NCI-H1436 treated with DMSO at 0.1 percent for 48 hours (cell line): ENCODE measurements at regions not wholly inside any gene's neighbourhood (a gene's known extent, or its start where the extent isn't known, plus 50 kb on each side); places are given as distances from the start of the nearest gene placed in this dataset.

Source experiments
- DNase-seq: peaks from one replicate; lab custom pipeline; 2025; lab: John Stamatoyannopoulos, UW

- DNase-seq = no peak
Observed at GRCh38 chr9:108676355-108676754, 179.4 kb downstream of the ACTL7B start.

GRCh38 chr9:108675708-108676107 lies 180.1 kb downstream of the ACTL7B start:
- no peak for DNase-seq

- DNase-seq = no peak
Observed at GRCh38 chr9:108674766-108675530, 180.8 kb downstream of the ACTL7B start.

GRCh38 chr9:108673386-108673785 lies 182.4 kb downstream of the ACTL7B start:
- DNase-seq = no peak

- DNase-seq = no peak
Observed at GRCh38 chr9:108672475-108673190, 183.2 kb downstream of the ACTL7B start.

- DNase-seq = no peak
Observed at GRCh38 chr9:108671794-108672193, 184.0 kb downstream of the ACTL7B start.

- DNase-seq = no peak
Observed at GRCh38 chr9:108671176-108671575, 184.6 kb downstream of the ACTL7B start.

- DNase-seq = no peak
Observed at GRCh38 chr9:108668938-108669335, 186.8 kb downstream of the ACTL7B start.

- DNase-seq = no peak
Observed at GRCh38 chr9:108668191-108668937, 187.4 kb downstream of the ACTL7B start.

GRCh38 chr9:108666240-108666784 lies 189.5 kb downstream of the ACTL7B start:
- no peak for DNase-seq

- DNase-seq = no peak
Observed at GRCh38 chr9:108665521-108666239, 190.1 kb downstream of the ACTL7B start.

GRCh38 chr9:108664309-108665255 lies 191.2 kb downstream of the ACTL7B start:
- DNase-seq = no peak

- DNase-seq = no peak
Observed at GRCh38 chr9:108663422-108663821, 192.4 kb downstream of the ACTL7B start.

- DNase-seq = no peak
Observed at GRCh38 chr9:108662956-108663355, 192.8 kb downstream of the ACTL7B start.

GRCh38 chr9:108662091-108662875 lies 193.5 kb downstream of the ACTL7B start:
- no peak for DNase-seq

- DNase-seq = no peak
Observed at GRCh38 chr9:108656566-108656965, 199.2 kb downstream of the ACTL7B start.

- DNase-seq = no peak
Observed at GRCh38 chr9:108655818-108656217, 200.0 kb downstream of the ACTL7B start.

- DNase-seq = no peak
Observed at GRCh38 chr9:108654566-108654965, 201.2 kb downstream of the ACTL7B start.

GRCh38 chr9:108652851-108653250 lies 202.9 kb downstream of the ACTL7B start:
- DNase-seq = no peak

GRCh38 chr9:108650826-108651225 lies 205.0 kb downstream of the ACTL7B start:
- DNase-seq = no peak
